HepG2 (cell line): ENCODE measurements at regions not wholly inside any gene's neighbourhood (a gene's known extent, or its start where the extent isn't known, plus 50 kb on each side); places are given as distances from the start of the nearest gene placed in this dataset.

Experiments used
- ATAC-seq: fragments of 200-7000 bp; cut with Tn5 transposase; 3 replicates; pipeline ENCODE4 v1.9.1; 2020; ENCODE audit warnings: mild to moderate bottlenecking, moderate library complexity
- BruUV-seq: library from RNA; stranded (reverse); fragments of 400-500 nt; replicated peaks from 2 replicates; lab custom pipeline; 2021; lab: Mats Ljungman, UMichigan
- CTCF ChIA-PET: fragments of 300-600 bp; formaldehyde crosslinking; extraction: SDS; loops from one replicate; lab custom pipeline; 2021; ENCODE audit warnings: low total read pairs, inconsistent platforms, low intra/inter-chr PET ratio; lab: Yijun Ruan, JAX
- POLR2A ChIA-PET: fragments of 350-600 bp; sonication (Branson Sonifier 250); formaldehyde crosslinking; loops from one replicate; lab custom pipeline; 2020; ENCODE audit warnings: antibody characterized with exemption, inconsistent platforms; lab: Yijun Ruan, JAX
- DNase-seq: peaks from one replicate; pipeline ENCODE4 v3.0.0-alpha.2; 2015; ENCODE audit warnings: low spot score
- FAIRE-seq: peaks from 3 replicates; lab custom pipeline; 2011; peaks lifted over from hg19 to GRCh38; lab: Jason Lieb, UNC
- H2AFZ ChIP-seq: one replicate; pipeline ENCODE4 v1.6.1; 2011; ENCODE audit warnings: low read length, inconsistent platforms
- H3K27ac ChIP-seq: fragments of 300-600 bp; 3 replicates; pipeline ENCODE4 v1.8.0; 2011; ENCODE audit warnings: mixed run types, mild to moderate bottlenecking, mixed read lengths, low read length, inconsistent platforms; ENCODE audit not compliant: insufficient read depth; ENCODE audit errors: extremely low read length
- H3K27me3 ChIP-seq, 2 experiments: fragments of 200-600 bp in 1 of 2; 2 replicates in 1 of 2; 3 replicates in 1 of 2; pipeline versions ENCODE4 v1.6.0 to v1.8.0; 2011; ENCODE audit warnings: low read length in 2 of 2, mild to moderate bottlenecking in 2 of 2, moderate library complexity in 2 of 2, inconsistent platforms in 1 of 2; ENCODE audit not compliant: insufficient read depth in 2 of 2, control insufficient read depth in 1 of 2
- H3K36me3 ChIP-seq, 2 experiments: fragments of 200-600 bp in 1 of 2; replicated peaks in 1 of 2; 2 replicates in 1 of 2; 3 replicates in 1 of 2; pipeline versions ENCODE4 v1.5.1 to v1.8.0; 2011; ENCODE audit warnings: low read length in 2 of 2, inconsistent platforms in 1 of 2; ENCODE audit not compliant: insufficient read depth in 2 of 2, control insufficient read depth in 1 of 2
- H3K4me1 ChIP-seq: 2 replicates; pipeline ENCODE4 v1.5.1; 2012; ENCODE audit warnings: low read length, inconsistent platforms; ENCODE audit not compliant: insufficient read depth
- H3K4me2 ChIP-seq: 2 replicates; pipeline ENCODE4 v1.6.0; 2011; ENCODE audit warnings: low read depth, low read length, inconsistent platforms
- H3K4me3 ChIP-seq, 3 experiments: fragments of 200-600 bp in 1 of 3; sonication (generic), shearing (Covaris generic) in 1 of 3; replicated peaks in 1 of 3; 2 replicates each; pipeline ENCODE4 v1.5.1; 2011 to 2016; ENCODE audit warnings: low read length in 3 of 3, inconsistent platforms in 2 of 3, low read depth in 2 of 3, mild to moderate bottlenecking in 2 of 3, control low read depth in 1 of 3, mixed read lengths in 1 of 3; ENCODE audit not compliant: insufficient read depth in 1 of 3
- H3K79me2 ChIP-seq: one replicate; pipeline ENCODE4 v1.6.1; 2011; ENCODE audit warnings: low read length, inconsistent platforms; ENCODE audit not compliant: insufficient read depth
- H3K9ac ChIP-seq: 2 replicates; pipeline ENCODE4 v1.6.0; 2011; ENCODE audit warnings: mild to moderate bottlenecking, low read depth, low read length, inconsistent platforms; ENCODE audit not compliant: insufficient read depth
- H3K9me3 ChIP-seq: 2 replicates; pipeline ENCODE4 v1.5.1; 2012; ENCODE audit warnings: mild to moderate bottlenecking, low read length
- H4K20me1 ChIP-seq: 2 replicates; pipeline ENCODE4 v1.6.0; 2011; ENCODE audit warnings: inconsistent platforms, mild to moderate bottlenecking, low read length, moderate library complexity; ENCODE audit not compliant: insufficient read depth
- ATM ChIP-seq: fragments of 450-650 bp; IDR thresholded peaks from 2 replicates; pipeline ENCODE4 v1.7.1; 2017; ENCODE audit warnings: mild to moderate bottlenecking, borderline replicate concordance
- BRCA1 ChIP-seq: sonication (generic); formaldehyde crosslinking; IDR thresholded peaks from 2 replicates; pipeline ENCODE4 v1.4.0; 2020; ENCODE audit warnings: missing genetic modification reagents
- CENPBD1 ChIP-seq: sonication (generic); formaldehyde crosslinking; IDR thresholded peaks from 2 replicates; pipeline ENCODE4 v1.8.0; 2022; ENCODE audit warnings: missing genetic modification reagents, low read depth, mild to moderate bottlenecking, borderline replicate concordance
- CHD2 ChIP-seq: IDR thresholded peaks from 2 replicates; pipeline ENCODE4 v1.6.1; 2011; ENCODE audit warnings: low read depth, low read length, improper control_type of control experiment
- FOXO4 ChIP-seq: sonication (generic); formaldehyde crosslinking; conservative IDR thresholded peaks from 2 replicates; pipeline ENCODE4 v1.8.1; 2023; ENCODE audit warnings: missing genetic modification reagents
- IRF9 ChIP-seq: sonication (generic); formaldehyde crosslinking; IDR thresholded peaks from 2 replicates; pipeline ENCODE4 v1.8.0; 2022; ENCODE audit warnings: missing genetic modification reagents, mild to moderate bottlenecking, borderline replicate concordance
- NFE2 ChIP-seq: sonication (generic); formaldehyde crosslinking; IDR thresholded peaks from 2 replicates; pipeline ENCODE4 v1.4.0; 2020; ENCODE audit warnings: missing genetic modification reagents
- PLSCR1 ChIP-seq: sonication (generic); formaldehyde crosslinking; IDR thresholded peaks from 2 replicates; pipeline ENCODE4 v1.5.0; 2020; ENCODE audit warnings: missing genetic modification reagents, mild to moderate bottlenecking, borderline replicate concordance
- RBM39 ChIP-seq: fragments of 200-400 bp; formaldehyde crosslinking; IDR thresholded peaks from one replicate; pipeline ENCODE4 v1.6.1; 2018; ENCODE audit warnings: antibody characterized with exemption, mild to moderate bottlenecking, low read depth, low read length; ENCODE audit not compliant: poor library complexity, severe bottlenecking
- RFX5 ChIP-seq: IDR thresholded peaks from 2 replicates; pipeline ENCODE4 v1.6.1; 2011; ENCODE audit warnings: low read depth, low read length, improper control_type of control experiment
- SIX4 ChIP-seq: sonication (generic); formaldehyde crosslinking; IDR thresholded peaks from 2 replicates; pipeline ENCODE4 v1.4.0; 2020; ENCODE audit warnings: missing genetic modification reagents
- TARDBP ChIP-seq: sonication (generic); formaldehyde crosslinking; IDR thresholded peaks from 2 replicates; pipeline ENCODE4 v1.8.0; 2022; ENCODE audit warnings: mild to moderate bottlenecking, missing genetic modification reagents
- TMF1 ChIP-seq: sonication (generic); formaldehyde crosslinking; IDR thresholded peaks from 2 replicates; pipeline ENCODE4 v1.8.1; 2022; ENCODE audit warnings: low read depth, missing genetic modification reagents
- ZFP62 ChIP-seq: sonication (generic); formaldehyde crosslinking; IDR thresholded peaks from 2 replicates; pipeline ENCODE4 v1.4.0; 2020; ENCODE audit warnings: missing genetic modification reagents
- ZNF263 ChIP-seq: sonication (generic); formaldehyde crosslinking; IDR thresholded peaks from 2 replicates; pipeline ENCODE4 v1.4.0; 2020; ENCODE audit warnings: missing genetic modification reagents
- ZNF713 ChIP-seq: sonication (generic); formaldehyde crosslinking; IDR thresholded peaks from 2 replicates; pipeline ENCODE4 v1.4.0; 2020; ENCODE audit warnings: mild to moderate bottlenecking, missing genetic modification reagents
- WGBS: methylation state at CpG from one replicate; pipeline ENCODE4 v1.1.6; 2017; ENCODE audit warnings: low lambda C conversion rate; 5-methylcytosine and 5-hydroxymethylcytosine counted together
- in situ Hi-C: cut with HindIII; loops from 2 replicates; pipeline ENCODE4 v1.10.0; 2017; ENCODE audit warnings: low pct_unique_long_range_greater_than_20kb; ENCODE audit not compliant: extremely low pct_ligation_motif_present
- intact Hi-C: fragments of 100-400 bp; cut with micrococcal nuclease; formaldehyde crosslinking; loops from one replicate; pipeline ENCODE4 v1.10.0; 2022; ENCODE audit not compliant: unreplicated experiment
- TF ChIP-seq, protein P1 (sequence below): sonication (generic); formaldehyde crosslinking; IDR thresholded peaks from 2 replicates; pipeline ENCODE4 v1.5.0; 2020; ENCODE audit warnings: missing genetic modification reagents

DNA sequence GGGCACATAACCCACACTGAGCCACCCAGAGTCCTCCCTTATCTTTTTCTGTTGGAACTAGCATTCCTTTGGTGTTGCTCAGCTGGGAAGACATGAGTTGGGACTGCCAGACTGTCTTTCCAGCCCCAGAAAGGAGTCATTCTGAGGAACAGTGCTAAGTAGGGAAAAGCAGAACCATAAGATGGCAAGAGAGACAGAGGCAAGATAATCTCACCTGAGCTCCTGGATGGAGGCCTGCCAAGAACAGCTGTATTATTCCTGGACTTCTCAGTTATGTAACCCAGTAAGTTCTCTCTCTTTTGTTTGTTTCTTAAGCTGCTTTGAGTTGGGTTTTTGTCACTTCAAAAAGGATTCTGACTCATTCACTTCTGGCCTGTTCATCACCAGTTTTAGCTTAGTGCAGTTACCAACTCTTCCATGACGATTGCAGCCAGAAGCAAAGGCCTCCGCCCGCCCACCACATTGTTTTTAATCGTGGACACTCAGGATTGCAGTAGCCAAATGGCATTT lies 134.4 kb downstream of the OMA1 start:
- CTCF ChIA-PET = no interaction called here
- no peak for DNase-seq
- TF ChIP-seq ATM = no peak
- TF ChIP-seq TMF1 = no peak
- no peak for TF ChIP-seq RFX5
- TF ChIP-seq SIX4 (CRISPR knock-in tag) = no peak
- no peak for TF ChIP-seq CENPBD1
- TF ChIP-seq ZFP62 (CRISPR knock-in tag) = no peak
- no peak for TF ChIP-seq ZNF263
- TF ChIP-seq TARDBP (CRISPR knock-in tag) = no peak
- TF ChIP-seq IRF9 (CRISPR knock-in tag) = no peak
- TF ChIP-seq, all 625 proteins: peak for 0
- no peak overlapping the region for H3K27ac ChIP-seq
- H3K4me1 ChIP-seq = no peaks in the 10 kb centered on the region
- H3K4me3 ChIP-seq = no peak overlapping the region
- no peak overlapping the region for H2AFZ ChIP-seq
- ATAC-seq (no peak), FAIRE-seq (no peak)
- H4K20me1 ChIP-seq = no peaks in the 10 kb centered on the region
- 36% methylated on average over 4 of the region's 4 CpGs for WGBS
- H3K79me2 ChIP-seq = no peaks in the 10 kb centered on the region
- POLR2A ChIA-PET = no interaction called here
- H3K4me2 ChIP-seq = no peak overlapping the region
- H3K9me3 ChIP-seq = no peaks in the 10 kb centered on the region
- in situ Hi-C loops = no loop called here
- intact Hi-C loops = no loop called here
- no TSS peak for BruUV-seq
- H3K27me3 ChIP-seq = no peaks in the 10 kb centered on the region
- no peak overlapping the region for H3K9ac ChIP-seq
- H3K36me3 ChIP-seq = no peaks in the 10 kb centered on the region

GRCh38 chr1:58409890-58410289 lies 136.6 kb downstream of the OMA1 start:
- no peaks in the 10 kb centered on the region for H3K79me2 ChIP-seq
- BruUV-seq = no TSS peak
- H3K4me1 ChIP-seq = no peaks in the 10 kb centered on the region
- ATAC-seq (no peak), FAIRE-seq (no peak), DNase-seq (no peak)
- no peaks in the 10 kb centered on the region for H3K9me3 ChIP-seq
- H3K27me3 ChIP-seq = no peaks in the 10 kb centered on the region
- POLR2A ChIA-PET = no interaction called here
- H4K20me1 ChIP-seq = no peaks in the 10 kb centered on the region
- H3K4me3 ChIP-seq = no peak overlapping the region
- no peak overlapping the region for H3K4me2 ChIP-seq
- no peak overlapping the region for H3K9ac ChIP-seq
- intact Hi-C loops (no loop called here), in situ Hi-C loops (no loop called here)
- CTCF ChIA-PET = no interaction called here
- H2AFZ ChIP-seq = no peak overlapping the region
- no peaks in the 10 kb centered on the region for H3K36me3 ChIP-seq
- WGBS = 51% methylated on average over 6 of the region's 6 CpGs
- H3K27ac ChIP-seq = no peak overlapping the region
- TF ChIP-seq, protein P1, sequence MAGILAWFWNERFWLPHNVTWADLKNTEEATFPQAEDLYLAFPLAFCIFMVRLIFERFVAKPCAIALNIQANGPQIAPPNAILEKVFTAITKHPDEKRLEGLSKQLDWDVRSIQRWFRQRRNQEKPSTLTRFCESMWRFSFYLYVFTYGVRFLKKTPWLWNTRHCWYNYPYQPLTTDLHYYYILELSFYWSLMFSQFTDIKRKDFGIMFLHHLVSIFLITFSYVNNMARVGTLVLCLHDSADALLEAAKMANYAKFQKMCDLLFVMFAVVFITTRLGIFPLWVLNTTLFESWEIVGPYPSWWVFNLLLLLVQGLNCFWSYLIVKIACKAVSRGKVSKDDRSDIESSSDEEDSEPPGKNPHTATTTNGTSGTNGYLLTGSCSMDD (CRISPR knock-in tag) = no peak
- TF ChIP-seq BRCA1 (CRISPR knock-in tag) (no peak), FOXO4 (CRISPR knock-in tag) (no peak), CHD2 (no peak), ZNF713 (CRISPR knock-in tag) (no peak), PLSCR1 (CRISPR knock-in tag) (no peak), NFE2 (CRISPR knock-in tag) (no peak), RBM39 (no peak)
